HEK293 (cell line): ENCODE measurements at regions not wholly inside any gene's neighbourhood (a gene's known extent, or its start where the extent isn't known, plus 50 kb on each side); places are given as distances from the start of the nearest gene placed in this dataset.
A peak's percentile ranks its signal among the peaks of the same experiment; 100 is the strongest.

ENCODE experiments used
- CTCF ChIA-PET: fragments of 350-600 bp; formaldehyde crosslinking; extraction: SDS; loops from one replicate; lab custom pipeline; 2021; ENCODE audit warnings: antibody characterized with exemption; lab: Yijun Ruan, JAX
- POLR2A ChIA-PET: fragments of 300-600 bp; formaldehyde crosslinking; extraction: SDS; loops from one replicate; lab custom pipeline; 2020; ENCODE audit warnings: antibody characterized with exemption, inconsistent platforms; lab: Yijun Ruan, JAX
- H3K27ac ChIP-seq: fragments of 200-500 bp; sonication (Bioruptor generic); 2 replicates; pipeline ENCODE4 v1.5.1; 2014; ENCODE audit warnings: low read depth, low read length, control low read depth, inconsistent platforms; ENCODE audit errors: extremely low read depth
- H3K36me3 ChIP-seq, 2 experiments: fragments of 200-500 bp in 1 of 2; sonication (Bioruptor generic) in 1 of 2; 1 replicate in 1 of 2; 2 replicates in 1 of 2; pipeline ENCODE4 v1.5.1; 2014 to 2017; ENCODE audit warnings: inconsistent platforms in 2 of 2, low read length in 2 of 2; ENCODE audit not compliant: control insufficient read depth in 2 of 2, insufficient read depth in 1 of 2
- H3K4me1 ChIP-seq: fragments of 200-500 bp; sonication (Bioruptor generic); 2 replicates; pipeline ENCODE4 v1.5.1; 2014; ENCODE audit warnings: mild to moderate bottlenecking, low read length, inconsistent platforms; ENCODE audit not compliant: control insufficient read depth, insufficient read depth
- H3K4me3 ChIP-seq: 2 replicates; pipeline ENCODE4 v1.5.1; 2011; ENCODE audit warnings: low read depth, mild to moderate bottlenecking, control low read depth, low read length, moderate library complexity
- H3K9me3 ChIP-seq: fragments of 200-500 bp; sonication (Bioruptor generic); 2 replicates; pipeline ENCODE4 v1.5.1; 2014; ENCODE audit warnings: low read depth, low read length, inconsistent platforms; ENCODE audit not compliant: control insufficient read depth, insufficient read depth
- ATF2 ChIP-seq: fragments of 450-650 bp; formaldehyde crosslinking; IDR thresholded peaks from 2 replicates; pipeline ENCODE4 v1.5.1; 2016; ENCODE audit warnings: missing biosample characterization, missing genetic modification characterization, low read depth
- OSR2 ChIP-seq: fragments of 450-650 bp; formaldehyde crosslinking; IDR thresholded peaks from 2 replicates; pipeline ENCODE4 v1.5.1; 2016; ENCODE audit warnings: missing biosample characterization, missing genetic modification characterization
- REPIN1 ChIP-seq: fragments of 450-650 bp; formaldehyde crosslinking; IDR thresholded peaks from 2 replicates; pipeline ENCODE4 v1.5.1; 2017; ENCODE audit warnings: missing biosample characterization, missing genetic modification characterization, low read depth
- SP3 ChIP-seq: fragments of 450-650 bp; formaldehyde crosslinking; IDR thresholded peaks from 2 replicates; pipeline ENCODE4 v1.5.1; 2016; ENCODE audit warnings: missing biosample characterization, missing genetic modification characterization
- TSHZ1 ChIP-seq: fragments of 450-650 bp; formaldehyde crosslinking; IDR thresholded peaks from 2 replicates; pipeline ENCODE4 v1.5.1; 2016; ENCODE audit warnings: missing biosample characterization, missing genetic modification characterization, borderline replicate concordance
- ZBTB7A ChIP-seq: fragments of 450-650 bp; formaldehyde crosslinking; IDR thresholded peaks from 2 replicates; pipeline ENCODE4 v1.5.1; 2016; ENCODE audit warnings: low read depth, missing biosample characterization, missing genetic modification characterization
- ZFP69B ChIP-seq: fragments of 450-650 bp; formaldehyde crosslinking; IDR thresholded peaks from 2 replicates; pipeline ENCODE4 v1.5.1; 2016; ENCODE audit warnings: missing biosample characterization, missing genetic modification characterization
- ZNF132 ChIP-seq: fragments of 450-650 bp; formaldehyde crosslinking; IDR thresholded peaks from 2 replicates; pipeline ENCODE4 v1.5.1; 2017; ENCODE audit warnings: missing biosample characterization, missing genetic modification characterization, borderline replicate concordance
- ZNF148 ChIP-seq: fragments of 450-650 bp; formaldehyde crosslinking; IDR thresholded peaks from 2 replicates; pipeline ENCODE4 v1.5.0; 2017; ENCODE audit warnings: missing biosample characterization, missing genetic modification characterization, borderline replicate concordance
- ZNF175 ChIP-seq: fragments of 450-650 bp; formaldehyde crosslinking; IDR thresholded peaks from 2 replicates; pipeline ENCODE4 v1.5.1; 2016; ENCODE audit warnings: missing biosample characterization, missing genetic modification characterization
- ZNF23 ChIP-seq: fragments of 450-650 bp; formaldehyde crosslinking; IDR thresholded peaks from 2 replicates; pipeline ENCODE4 v1.5.1; 2016; ENCODE audit warnings: missing biosample characterization, missing genetic modification characterization, borderline replicate concordance
- ZNF292 ChIP-seq: fragments of 450-650 bp; formaldehyde crosslinking; IDR thresholded peaks from 2 replicates; pipeline ENCODE4 v1.5.1; 2016; ENCODE audit warnings: low read depth, missing biosample characterization, missing genetic modification characterization, borderline replicate concordance
- ZNF324 ChIP-seq: fragments of 450-650 bp; formaldehyde crosslinking; IDR thresholded peaks from 2 replicates; pipeline ENCODE4 v1.5.1; 2016; ENCODE audit warnings: missing biosample characterization, missing genetic modification characterization
- ZNF37A ChIP-seq: fragments of 450-650 bp; IDR thresholded peaks from 2 replicates; pipeline ENCODE4 v1.5.1; 2018; ENCODE audit warnings: missing biosample characterization, missing genetic modification characterization
- ZNF473 ChIP-seq: fragments of 450-650 bp; formaldehyde crosslinking; IDR thresholded peaks from 2 replicates; pipeline ENCODE4 v1.5.1; 2017; ENCODE audit warnings: missing biosample characterization, missing genetic modification characterization
- ZNF560 ChIP-seq: fragments of 450-650 bp; formaldehyde crosslinking; IDR thresholded peaks from 2 replicates; pipeline ENCODE4 v1.5.1; 2017; ENCODE audit warnings: missing biosample characterization, missing genetic modification characterization, borderline replicate concordance
- ZNF600 ChIP-seq: fragments of 450-650 bp; formaldehyde crosslinking; IDR thresholded peaks from 2 replicates; pipeline ENCODE4 v1.5.1; 2016; ENCODE audit warnings: missing biosample characterization, missing genetic modification characterization
- ZNF654 ChIP-seq: fragments of 450-650 bp; formaldehyde crosslinking; IDR thresholded peaks from 2 replicates; pipeline ENCODE4 v1.5.1; 2016; ENCODE audit warnings: low read depth, missing biosample characterization, missing genetic modification characterization
- ZNF677 ChIP-seq: fragments of 450-650 bp; IDR thresholded peaks from 2 replicates; pipeline ENCODE4 v1.5.0; 2018; ENCODE audit warnings: missing biosample characterization, mild to moderate bottlenecking, missing genetic modification characterization, moderate library complexity
- ZSCAN30 ChIP-seq: fragments of 450-650 bp; IDR thresholded peaks from 2 replicates; pipeline ENCODE4 v1.5.1; 2018; ENCODE audit warnings: missing biosample characterization, mild to moderate bottlenecking, missing genetic modification characterization, moderate library complexity
- ZXDB ChIP-seq: fragments of 450-650 bp; formaldehyde crosslinking; IDR thresholded peaks from 2 replicates; pipeline ENCODE4 v1.5.1; 2016; ENCODE audit warnings: missing biosample characterization, missing genetic modification characterization
- TF ChIP-seq, protein P1 (sequence below): fragments of 450-650 bp; formaldehyde crosslinking; IDR thresholded peaks from 2 replicates; pipeline ENCODE4 v1.5.1; 2016; ENCODE audit warnings: missing biosample characterization, missing genetic modification characterization

DNA sequence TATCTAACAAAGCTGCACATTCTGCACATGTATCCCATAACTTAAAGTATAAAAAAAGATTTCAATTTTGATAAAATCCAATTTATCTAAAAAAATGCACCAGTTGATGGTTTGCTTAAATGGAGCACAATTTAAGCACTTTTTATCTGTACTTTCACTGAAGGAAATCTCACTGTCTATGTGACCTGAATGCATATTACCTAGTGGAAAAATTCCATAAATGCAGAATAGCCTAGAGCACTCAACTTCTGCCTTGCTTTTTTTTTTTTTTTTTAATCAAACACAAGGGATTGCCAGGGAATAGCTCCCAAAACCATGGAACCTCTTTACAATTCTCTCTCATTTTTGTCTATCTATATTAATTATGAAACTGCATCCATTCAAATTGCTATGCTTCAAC lies 80.4 kb downstream of the RFPL4B start:
- H3K27ac ChIP-seq, result no peak overlapping the region
- TF ChIP-seq ZNF600 (no peak), OSR2 (no peak), ZNF175 (tag by site-specific recombination) (no peak), SP3 (tag by site-specific recombination) (no peak), ZBTB7A (tag by site-specific recombination) (no peak), ZSCAN30 (tag by site-specific recombination) (no peak), ZNF23 (tag by site-specific recombination) (no peak), ZNF473 (tag by site-specific recombination) (no peak), TSHZ1 (tag by site-specific recombination) (no peak), ZNF132 (tag by site-specific recombination) (no peak), ZXDB (no peak), ZNF292 (tag by site-specific recombination) (no peak), ZNF37A (tag by site-specific recombination) (no peak)
- ChIA-PET CTCF (interaction anchor here (0.6 to 0.7 kb wide), 2 partner anchors 1236 to 1486 kb away, joined by 3 to 4 read pairs; no protein-coding TSS in a partner anchor), POLR2A (interaction anchor here (0.6 to 0.7 kb wide), 2 partner anchors 16 to 624 kb away, joined by 3 read pairs; no protein-coding TSS in a partner anchor)
- peaks cover 9% of the 10 kb centered on the region for H3K4me1 ChIP-seq
- H3K4me3 ChIP-seq, result no peak overlapping the region
- no peaks in the 10 kb centered on the region for H3K9me3 ChIP-seq
- no peaks in the 10 kb centered on the region for H3K36me3 ChIP-seq

- Histone ChIP-seq H3K9me3 (no peaks in the 10 kb centered on the region), H3K4me3 (no peak overlapping the region), H3K36me3 (no peaks in the 10 kb centered on the region), H3K27ac (no peak overlapping the region), H3K4me1 (peaks cover 16% of the 10 kb centered on the region)
- TF ChIP-seq ZNF560 (tag by site-specific recombination), result no peak
- TF ChIP-seq ATF2 (tag by site-specific recombination), result peak; percentile 87
- ChIA-PET POLR2A (no interaction called here), CTCF (interaction anchor here (0.6 to 1.0 kb wide), 2 partner anchors 12 to 193 kb away, joined by 3 read pairs; no protein-coding TSS in a partner anchor)
Measured at GRCh38 chr6:112428477-112428876, 81.3 kb downstream of the RFPL4B start.

DNA sequence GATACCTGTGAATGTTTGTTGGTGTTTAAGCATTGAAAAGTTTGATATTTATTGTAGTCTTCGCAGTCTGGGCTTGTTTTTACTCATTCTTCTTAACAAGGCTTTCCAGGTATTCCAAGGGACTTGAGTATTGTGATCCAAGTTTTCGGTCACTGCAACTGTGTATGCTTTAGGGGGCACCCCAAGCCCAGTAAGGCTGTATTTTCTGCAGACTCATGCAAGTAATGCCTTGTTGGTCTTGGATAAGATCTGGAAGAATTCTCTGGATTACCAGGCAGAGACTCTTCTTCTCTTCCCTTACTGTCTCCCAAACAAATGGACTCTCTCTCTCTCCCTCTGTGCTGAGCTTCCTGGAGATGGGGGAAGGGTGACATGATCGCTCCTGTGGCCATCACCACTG lies 82.1 kb downstream of the RFPL4B start:
- Histone ChIP-seq H3K4me1 (peaks cover 22% of the 10 kb centered on the region), H3K27ac (no peak overlapping the region), H3K9me3 (no peaks in the 10 kb centered on the region), H3K36me3 (no peaks in the 10 kb centered on the region)
- CTCF ChIA-PET, result interaction anchor here (0.6 to 0.9 kb wide), 4 partner anchors 13 to 375 kb away, joined by 3 to 4 read pairs (median 3); no protein-coding TSS in a partner anchor
- TF ChIP-seq ZNF324 (tag by site-specific recombination) (no peak), ZNF677 (tag by site-specific recombination) (no peak), REPIN1 (no peak), ZNF148 (no peak), ZNF654 (tag by site-specific recombination) (peak; percentile 33), ZNF132 (tag by site-specific recombination) (no peak), ZFP69B (tag by site-specific recombination) (no peak)
- TF ChIP-seq, protein P1, sequence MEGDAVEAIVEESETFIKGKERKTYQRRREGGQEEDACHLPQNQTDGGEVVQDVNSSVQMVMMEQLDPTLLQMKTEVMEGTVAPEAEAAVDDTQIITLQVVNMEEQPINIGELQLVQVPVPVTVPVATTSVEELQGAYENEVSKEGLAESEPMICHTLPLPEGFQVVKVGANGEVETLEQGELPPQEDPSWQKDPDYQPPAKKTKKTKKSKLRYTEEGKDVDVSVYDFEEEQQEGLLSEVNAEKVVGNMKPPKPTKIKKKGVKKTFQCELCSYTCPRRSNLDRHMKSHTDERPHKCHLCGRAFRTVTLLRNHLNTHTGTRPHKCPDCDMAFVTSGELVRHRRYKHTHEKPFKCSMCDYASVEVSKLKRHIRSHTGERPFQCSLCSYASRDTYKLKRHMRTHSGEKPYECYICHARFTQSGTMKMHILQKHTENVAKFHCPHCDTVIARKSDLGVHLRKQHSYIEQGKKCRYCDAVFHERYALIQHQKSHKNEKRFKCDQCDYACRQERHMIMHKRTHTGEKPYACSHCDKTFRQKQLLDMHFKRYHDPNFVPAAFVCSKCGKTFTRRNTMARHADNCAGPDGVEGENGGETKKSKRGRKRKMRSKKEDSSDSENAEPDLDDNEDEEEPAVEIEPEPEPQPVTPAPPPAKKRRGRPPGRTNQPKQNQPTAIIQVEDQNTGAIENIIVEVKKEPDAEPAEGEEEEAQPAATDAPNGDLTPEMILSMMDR (tag by site-specific recombination), result peak; percentile 40; the same call in 1 of the 2 replicates
- TF ChIP-seq, all 188 proteins: peak for 2
- POLR2A ChIA-PET, result no interaction called here
- H3K4me3 ChIP-seq, result no peak overlapping the region
